ENCODE measurements at regions not wholly inside any gene's neighbourhood (a gene's known extent, or its start where the extent isn't known, plus 50 kb on each side); places are given as distances from the start of the nearest gene placed in this dataset.

DNA sequence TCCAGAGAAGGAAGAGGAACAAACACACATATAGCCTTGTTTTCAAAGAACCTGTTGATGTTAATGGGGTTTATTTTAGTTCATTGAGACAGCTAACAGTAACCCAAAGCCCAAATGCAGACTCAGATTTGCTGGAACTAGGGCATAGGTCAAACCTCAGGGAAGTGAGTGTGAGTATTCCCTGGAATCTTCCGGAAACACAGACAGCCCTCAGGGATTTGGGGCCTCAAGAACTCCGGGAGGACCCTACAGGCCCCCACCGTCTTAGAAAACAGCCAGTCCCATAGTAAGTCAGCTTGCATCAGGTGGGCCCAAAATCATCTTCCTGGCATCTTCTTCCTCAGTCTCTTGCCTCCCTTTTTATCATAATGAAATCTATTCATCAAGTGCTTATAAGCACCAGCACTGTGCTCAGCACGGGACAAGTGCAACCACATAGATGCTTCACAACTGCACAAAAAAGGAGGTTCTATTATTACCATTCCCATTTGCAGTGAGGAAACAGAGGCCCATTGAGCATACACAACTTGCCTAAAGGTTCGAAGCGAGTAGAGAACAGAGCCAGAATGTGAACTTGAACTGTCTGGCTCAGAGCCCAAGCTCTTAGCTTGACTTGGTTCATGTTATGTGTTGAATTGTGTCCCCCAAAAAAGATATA lies 50.2 kb upstream of the BCL11A start:
- DNase-seq, result no peak

DNA sequence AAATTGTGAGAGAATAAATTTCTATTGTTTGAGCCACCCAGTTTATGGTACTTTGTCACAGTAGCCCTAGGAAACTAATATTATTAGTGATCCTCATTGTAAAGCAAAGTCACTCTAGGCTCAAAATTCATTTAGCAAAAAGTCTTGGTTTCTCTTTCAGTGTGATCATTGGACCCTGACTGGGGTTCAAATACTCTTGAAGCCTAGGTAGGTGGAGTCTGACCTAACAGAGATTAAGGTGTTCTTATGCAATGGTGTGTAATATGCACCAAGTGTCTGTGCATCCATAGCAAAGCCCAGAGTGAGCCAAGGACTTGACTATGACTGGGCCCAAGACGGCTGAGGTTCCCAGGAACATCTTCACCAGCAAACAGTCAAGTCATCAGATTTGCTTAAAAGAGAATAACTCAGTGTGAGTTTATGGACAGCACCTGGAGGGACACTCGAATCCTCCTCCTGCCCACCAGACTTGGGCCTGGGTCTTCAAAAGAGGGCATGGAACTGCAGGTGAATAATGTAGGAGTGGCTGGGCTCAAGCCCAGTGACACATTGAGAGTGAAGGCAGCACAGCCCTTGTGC lies 51.1 kb upstream of the BCL11A start:
- no peak for DNase-seq

DNA sequence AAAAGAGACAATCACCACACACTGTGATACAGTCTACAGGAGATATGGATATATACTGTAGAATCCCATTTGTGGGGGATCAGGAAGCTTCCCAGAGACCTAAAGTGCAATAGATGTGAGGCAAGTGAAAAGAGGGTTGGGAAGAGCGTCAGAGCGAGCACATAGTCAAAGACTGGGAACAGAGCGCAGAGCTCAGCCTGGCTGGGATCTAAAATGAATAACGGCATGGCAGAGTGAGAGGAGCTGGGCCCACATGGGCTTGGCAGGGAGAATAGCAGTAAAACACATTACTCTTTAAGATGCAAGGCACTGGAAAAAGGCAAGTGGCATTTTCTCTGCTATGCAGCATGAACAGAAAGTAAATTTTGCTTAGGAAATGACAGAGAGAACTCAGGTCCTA lies 52.4 kb upstream of the BCL11A start:
- no peak for DNase-seq

DNA sequence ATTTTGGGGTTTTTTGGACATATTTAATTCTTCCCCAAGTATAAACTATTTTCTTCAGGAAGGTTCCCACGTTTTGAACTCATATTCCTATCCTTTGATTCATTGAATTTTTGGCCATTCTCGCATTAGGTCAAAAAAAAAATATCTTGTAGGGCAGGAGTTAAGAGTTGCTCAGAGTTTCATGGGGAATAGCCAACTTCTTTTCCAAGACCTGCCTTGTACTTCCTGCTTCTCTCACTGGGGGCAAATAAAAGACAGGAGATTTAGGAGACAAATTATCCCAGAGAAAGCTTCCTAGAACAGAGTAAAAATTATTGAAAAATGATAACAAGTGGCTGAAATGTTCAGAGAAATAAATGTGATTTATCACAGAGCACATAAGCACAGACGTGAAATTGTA lies 55.2 kb upstream of the BCL11A start:
- no peak for DNase-seq

DNA sequence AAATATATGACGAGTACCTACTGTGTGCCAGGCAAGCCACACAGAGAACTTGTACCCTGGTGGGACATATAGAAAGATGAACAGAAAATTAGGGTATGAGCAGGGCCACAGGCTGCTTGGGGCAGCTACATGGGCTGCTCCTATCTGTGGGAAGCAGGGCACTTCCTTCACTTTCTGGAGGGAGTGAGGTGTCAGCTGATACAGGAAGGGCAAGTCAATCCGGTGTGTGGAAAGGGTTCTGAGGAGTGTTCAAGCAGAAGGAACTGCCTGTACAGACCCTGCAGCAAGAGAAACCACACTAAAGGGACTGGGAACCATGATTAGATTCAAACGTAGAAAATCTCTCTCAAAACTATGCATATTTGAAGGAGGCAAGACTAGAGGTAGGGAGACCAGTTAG lies 58.6 kb upstream of the BCL11A start:
- no peak for DNase-seq

DNA sequence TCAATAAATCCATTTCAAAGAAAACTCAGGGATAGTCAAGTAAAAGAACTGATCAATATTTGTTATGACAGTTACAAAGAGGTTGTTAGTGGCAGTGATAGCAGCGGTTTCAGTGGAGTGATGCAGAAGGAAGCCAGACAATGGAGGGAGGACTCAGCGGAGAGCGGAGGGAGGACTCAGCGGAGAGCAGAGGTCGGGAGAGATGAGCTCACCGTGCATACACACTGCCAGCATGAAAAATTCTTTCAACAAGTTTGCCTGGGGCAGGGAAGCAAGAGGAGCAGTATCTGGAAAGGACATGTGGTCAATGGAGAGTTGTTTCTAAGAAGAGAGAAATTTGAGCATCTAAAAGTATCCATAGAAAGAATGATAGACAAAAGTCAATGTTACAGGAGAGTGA lies 60.9 kb upstream of the BCL11A start:
- DNase-seq, result no peak

DNA sequence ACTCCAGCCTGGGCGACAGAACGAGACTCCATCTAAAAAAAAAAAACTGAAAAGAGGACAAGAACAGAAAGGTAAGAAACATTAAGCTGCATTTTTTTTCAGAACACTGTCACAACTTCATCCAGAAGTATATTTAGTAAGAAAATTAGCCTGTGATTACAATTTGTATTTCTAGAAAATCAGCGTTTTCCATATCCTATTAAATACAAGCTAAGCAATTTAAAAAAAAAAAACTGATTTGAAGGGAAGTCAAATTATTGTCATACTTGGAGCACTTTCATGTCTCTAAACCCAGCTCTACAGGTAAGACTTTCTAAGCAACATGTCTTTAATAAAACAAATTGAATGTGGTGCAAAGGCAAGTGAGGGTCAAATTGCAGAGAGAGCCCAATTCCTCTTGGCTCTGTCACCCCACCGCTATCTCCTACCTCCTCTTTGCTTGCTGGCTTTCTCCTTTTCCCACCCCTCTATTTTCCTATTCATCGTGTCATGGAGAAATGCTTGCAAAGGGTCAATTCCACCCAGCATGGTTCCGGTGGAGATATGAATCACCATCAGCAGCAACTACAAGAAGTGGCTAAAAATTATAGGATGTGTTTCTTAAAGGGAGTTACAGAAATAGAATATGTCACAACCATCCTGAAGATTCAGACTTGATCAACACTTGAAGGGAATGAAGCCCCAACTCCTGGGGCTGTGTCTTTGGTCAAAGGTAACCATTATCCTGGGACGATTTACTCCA lies 68.4 kb upstream of the BCL11A start:
- DNase-seq, result no peak

DNA sequence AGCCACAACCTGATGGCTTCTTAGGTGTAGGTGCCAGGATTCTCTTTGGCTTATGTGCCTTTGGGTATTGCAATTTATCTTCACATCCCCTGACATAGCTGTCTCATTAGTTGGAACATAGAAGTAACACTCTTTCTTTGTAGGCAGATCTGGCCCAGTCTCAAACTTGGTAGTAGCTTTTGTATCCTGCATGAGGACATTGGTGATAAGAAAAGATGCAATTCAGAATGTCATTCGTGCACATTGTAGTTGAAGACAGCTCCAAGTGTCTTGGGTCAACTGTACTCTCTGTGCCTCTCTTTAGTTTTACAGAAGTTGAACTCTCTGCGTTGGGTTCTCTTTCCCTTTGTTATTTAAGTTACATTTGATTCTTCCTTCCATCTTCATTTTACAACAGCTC lies 69.6 kb upstream of the BCL11A start:
- no peak for DNase-seq

DNA sequence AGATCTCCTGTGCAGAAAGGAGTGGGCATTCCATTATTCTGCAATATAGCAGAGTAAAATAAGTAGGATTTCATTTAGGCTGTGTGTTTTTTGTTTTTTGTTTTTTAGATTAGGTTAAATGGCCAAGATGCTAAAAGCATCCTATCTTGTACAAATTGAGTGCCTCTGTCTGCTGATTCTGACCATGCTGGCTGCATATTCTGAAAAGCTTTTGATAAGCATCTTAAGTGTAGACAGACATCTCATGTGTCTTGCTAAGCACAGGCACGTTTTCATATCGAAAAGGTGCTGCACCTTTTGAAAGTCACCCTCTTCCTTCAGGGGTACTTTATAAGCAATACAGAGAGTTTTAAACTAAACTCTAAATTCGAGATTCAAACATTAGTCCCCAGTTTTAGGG lies 74.0 kb upstream of the BCL11A start:
- DNase-seq, result no peak

DNA sequence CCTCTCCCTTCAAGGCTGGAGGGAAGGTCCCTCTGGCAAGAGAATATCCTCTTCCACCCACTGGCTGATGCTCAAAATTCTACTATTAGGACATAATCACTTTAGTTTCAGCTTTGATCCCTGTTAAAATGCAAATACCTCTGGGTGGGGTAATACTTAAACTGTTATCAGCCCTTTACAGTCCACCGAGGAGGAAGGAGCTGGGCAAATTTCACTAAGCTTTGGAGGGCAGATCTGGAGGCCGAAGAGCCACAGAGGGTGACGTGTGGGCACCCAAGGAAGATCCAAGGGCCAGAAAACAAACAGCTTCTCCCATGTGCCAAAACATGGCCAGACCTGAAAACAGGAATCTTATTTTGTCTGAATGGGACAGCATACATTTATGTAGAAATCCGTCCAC lies 74.6 kb upstream of the BCL11A start:
- no peak for DNase-seq

DNA sequence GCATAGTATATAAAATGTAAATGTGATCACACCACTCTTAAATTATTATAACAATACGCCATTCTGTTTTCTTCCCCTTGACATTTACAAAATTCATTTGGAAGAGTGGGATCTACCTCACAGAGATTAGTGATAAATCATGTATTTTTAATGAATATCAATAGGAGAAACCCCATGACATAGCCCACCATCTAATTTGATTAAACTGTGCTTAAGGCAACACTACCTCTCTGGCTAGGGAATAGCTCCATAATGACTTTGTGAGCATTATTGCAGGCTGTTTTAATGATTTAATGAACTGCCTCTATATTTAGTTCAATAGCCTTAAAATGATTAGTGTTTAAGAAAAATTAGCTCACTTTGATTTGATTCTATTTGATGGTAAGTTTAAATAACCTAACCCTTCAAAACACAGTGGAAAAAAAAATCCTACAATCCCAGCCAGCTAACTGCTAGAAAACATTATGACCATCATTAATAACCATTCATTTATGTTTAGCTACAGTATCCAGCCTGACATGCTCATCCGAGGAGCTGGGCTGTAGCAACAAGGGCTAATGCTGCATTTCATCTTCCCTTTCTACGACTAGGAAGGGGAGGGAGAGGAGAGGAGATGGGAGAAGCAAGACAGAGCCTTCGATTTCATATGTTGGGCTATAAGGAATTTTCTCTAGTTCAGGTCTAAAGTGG lies 75.3 kb upstream of the BCL11A start:
- DNase-seq, result no peak

DNA sequence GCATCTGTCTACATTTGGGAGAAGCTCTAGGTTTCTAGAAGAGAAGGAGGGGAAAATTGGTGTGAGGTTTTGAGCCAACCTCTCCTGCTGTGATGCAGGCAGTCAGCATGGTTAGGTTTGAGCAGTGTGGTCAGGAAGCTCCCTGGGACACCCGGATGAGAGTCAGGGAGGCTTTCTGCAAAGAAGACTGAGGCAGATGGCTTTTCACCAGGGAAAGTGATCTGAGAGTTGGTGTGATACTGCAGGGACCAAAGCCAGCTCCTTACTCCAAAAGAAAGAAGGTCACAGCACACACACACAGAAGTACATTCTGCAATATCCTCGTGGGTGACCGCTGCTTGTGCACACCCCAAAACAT lies 75.8 kb upstream of the BCL11A start:
- DNase-seq, result no peak

DNA sequence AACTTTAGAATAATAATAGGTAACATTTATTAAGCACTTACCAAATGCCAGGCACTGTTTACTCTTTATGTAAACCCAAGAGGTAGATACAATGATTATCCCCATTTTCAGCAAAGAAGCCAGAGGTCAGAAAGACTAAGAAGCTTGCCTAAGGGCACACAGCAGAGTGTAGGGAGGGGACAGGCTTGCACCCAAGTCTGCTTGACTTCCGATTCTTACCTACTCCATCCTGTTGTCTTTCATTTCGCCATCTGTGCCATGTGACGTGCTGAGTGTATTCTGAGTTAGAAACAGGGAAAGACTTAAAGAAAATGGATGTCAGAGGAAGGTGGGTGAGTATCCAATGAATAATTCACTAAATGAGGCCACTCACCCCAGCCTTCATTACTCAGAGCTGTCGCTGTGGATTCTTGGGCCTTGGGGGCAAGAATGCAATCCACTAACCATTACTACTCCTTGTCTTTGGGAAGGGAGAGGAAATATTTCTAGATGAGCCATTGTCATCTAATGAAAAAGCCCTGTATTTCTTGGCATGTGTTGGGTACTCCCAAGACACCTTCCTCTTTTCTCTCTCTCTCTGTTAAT lies 76.4 kb upstream of the BCL11A start:
- no peak for DNase-seq

DNA sequence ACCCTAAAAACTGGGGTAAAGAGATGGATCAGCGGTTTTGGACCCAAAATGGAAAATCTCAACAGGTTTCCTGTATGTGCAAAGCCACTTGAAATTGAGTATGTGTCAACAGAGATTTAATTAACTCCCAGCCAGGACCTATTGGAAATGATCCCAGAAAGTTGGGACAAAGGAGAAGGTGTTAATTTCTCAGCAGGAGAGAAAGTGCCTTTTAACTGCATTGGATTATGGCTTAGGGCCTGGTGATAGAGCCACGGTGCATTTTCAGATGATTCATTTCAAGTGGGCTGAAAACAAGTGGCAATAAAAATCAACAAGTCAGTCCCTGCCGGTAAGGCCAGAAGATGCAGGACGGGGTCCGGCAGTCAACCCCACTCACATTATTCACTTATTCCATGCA lies 80.2 kb upstream of the BCL11A start:
- DNase-seq, result no peak

DNA sequence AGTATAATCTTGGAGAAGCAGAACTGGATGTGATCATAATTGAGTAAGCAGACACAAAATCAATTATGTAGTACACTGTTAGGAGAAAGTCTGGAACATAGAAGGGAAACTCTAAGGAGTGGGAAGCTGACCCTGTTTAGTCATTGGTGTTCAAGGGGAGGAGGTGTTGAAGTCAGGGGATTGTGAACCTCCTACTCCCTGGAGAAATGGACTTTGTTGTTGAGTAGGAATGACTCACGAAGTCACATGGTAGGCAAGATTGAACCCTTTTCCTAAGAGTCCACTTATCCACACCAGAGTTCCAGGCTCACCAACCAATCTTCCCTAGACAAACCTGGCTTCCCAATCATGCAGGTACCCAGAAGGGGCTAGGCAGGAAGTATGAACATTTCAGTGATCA lies 81.0 kb upstream of the BCL11A start:
- no peak for DNase-seq

DNA sequence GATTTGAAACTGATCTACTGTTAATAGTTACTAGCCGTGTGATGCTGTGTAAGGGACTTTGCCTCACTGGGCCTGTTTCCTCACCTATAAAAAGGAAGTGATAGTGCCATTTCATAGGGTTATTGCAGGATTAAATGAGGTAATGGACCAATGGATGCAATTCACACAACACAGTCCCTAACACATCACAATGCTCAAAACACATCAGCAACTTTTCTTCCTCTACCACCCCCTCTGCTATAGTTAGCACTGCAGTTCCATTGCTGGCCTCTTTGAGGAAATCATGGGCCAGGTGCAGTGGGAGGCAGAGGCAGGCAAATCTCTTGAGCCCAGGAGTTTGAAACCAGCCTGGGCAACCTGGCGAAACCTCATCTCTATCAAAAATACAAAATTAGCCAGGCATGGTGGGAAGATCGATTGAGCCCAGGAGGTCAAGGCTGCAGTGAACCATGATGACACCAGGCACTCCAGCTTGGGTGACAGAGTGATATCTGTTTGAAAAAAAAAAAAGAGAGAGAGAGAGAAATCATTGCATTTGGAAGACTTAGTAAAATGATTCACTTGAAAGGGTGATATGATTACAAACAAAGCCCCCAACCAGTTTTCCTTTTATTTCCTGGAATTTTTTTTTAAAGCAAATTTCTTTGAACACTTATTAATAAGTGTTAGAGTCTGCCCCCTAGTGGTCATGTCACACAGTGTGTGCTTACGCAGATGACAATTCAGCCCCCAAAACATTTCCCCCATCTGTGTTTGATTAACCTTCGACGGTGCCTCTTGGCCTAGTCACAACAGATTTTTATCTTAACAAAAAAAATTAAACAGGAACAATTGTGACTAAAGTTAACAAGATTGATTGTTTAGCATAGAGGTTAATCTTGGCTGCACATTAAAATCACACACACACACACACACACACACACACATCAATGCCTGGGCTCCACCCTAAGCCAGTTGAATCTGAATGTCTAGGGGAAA lies 88.6 kb upstream of the BCL11A start:
- no peak for DNase-seq

DNA sequence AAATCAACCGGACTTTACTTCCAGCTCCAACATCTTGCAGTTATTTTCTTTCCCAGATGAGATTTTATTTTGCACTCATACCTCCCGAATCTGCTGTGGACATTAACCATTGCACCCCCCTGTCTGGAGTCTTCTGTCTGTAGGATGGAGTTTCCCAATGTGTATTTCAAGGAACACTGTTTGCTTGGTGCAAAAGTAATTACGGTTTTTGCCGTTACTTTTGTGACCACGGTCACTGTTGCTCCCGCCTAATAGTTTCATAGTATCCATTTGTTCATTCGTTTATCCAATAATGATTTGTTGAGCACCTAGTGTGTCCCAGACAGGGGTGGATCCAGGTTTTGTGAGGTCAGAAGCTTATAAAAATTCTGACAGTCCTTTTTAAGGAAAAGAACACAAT lies 90.3 kb upstream of the BCL11A start:
- DNase-seq, result no peak

DNA sequence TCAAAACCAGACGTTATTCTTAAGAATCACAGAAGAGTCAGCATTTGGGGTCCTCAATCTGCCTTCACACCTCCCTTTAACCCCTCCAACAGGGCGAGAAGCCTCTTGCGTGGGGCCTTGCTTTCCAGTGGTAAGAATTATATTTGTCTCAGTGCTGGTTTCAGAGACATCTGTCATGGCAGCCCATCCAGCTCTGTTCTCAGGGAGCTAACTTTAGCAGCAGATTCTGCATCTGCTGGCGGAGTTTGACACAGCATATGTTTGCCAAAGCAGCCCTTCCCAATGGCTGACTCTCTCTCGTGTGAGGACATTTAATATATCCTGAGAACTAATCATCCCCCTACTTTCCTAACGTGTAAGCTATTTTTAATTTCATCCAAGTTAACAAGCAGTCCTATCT lies 91.5 kb upstream of the BCL11A start:
- DNase-seq, result no peak

DNA sequence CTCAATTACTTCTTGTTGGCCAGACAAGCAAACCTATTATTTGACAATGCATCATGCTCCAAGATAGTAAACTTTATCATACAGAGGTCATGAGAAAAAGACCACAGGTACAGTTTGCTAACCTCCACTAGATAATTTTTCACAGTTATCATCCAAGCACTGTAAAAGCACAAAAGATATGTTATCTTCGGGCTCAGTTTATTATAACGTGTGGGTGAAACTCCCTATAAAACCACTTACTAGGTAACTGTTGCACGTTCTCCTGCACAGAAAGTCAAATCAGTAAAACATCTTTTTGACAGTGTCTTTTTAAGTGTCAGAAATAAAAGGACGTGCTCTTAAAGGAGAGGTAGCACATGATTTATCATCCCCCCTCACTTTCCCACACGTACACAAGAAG lies 94.7 kb upstream of the BCL11A start:
- DNase-seq, result no peak

DNA sequence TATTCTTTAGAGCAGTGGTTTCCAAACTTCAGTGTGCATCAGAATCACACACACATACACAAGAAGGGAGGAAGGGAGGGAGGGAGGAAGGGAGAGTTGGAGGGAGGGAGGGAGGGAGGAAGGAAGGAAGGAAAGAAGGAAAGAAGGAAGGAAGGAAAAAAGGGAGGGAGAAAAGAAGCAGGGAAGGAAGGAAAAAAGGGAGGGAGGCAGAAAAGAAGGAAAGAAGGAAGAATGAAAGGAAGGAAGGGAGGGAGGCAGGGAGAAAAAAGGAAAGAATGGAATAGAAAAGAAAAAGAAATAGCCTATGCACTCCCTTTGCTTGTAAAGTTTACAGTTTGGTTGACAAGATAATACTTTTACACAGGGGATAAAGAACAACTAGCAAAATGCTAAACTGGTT lies 96.3 kb upstream of the BCL11A start:
- DNase-seq, result no peak

DNA sequence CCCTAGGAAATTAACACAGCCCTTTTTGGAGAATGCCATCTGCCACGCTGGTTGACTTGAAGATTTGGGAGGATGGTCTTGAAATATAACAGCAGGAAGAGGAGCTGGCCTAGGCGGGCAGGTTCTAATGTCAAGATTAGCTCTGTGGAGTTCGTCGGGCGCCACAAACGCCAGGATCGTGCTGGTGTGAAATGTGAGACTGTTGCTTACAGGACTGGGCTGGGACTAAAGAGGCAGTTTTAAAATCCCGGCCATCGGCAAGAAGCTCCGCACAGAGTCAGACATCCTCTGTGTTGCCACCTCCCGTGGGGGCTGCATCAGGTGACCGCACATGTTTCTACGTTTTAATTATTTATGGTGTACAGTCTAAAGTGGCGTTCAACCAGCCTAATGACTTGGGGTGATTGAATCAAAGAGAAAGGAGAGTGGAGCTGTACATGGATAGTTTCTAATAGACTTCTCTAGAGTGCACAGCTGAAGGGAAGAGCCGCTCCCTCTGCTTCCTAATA lies 99.4 kb upstream of the BCL11A start:
- DNase-seq, result no peak

DNA sequence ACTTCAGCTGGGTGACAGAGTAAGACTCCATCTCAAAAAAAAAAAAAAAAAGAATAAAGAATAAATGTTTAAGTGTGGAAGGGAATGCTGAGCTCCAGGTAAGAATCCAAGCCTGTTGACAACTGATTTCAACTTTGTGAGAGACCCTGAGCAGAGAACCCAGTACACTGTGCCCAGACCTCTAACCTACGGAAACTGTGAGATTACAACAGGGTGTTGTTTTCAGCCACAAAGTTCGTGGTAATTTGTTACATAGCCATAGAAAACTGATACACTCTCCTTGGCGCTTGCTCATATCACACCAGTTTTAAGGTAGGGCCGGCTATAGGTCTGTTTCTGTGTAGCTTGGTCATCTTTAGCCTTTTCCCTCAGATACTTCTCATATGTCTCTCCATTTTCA lies 98.4 kb upstream of the PAPOLG start:
- no peak for DNase-seq

Measured in SIG-M5 (cell line).